ENCODE measurements at regions not wholly inside any gene's neighbourhood (a gene's known extent, or its start where the extent isn't known, plus 50 kb on each side); places are given as distances from the start of the nearest gene placed in this dataset.

DNA sequence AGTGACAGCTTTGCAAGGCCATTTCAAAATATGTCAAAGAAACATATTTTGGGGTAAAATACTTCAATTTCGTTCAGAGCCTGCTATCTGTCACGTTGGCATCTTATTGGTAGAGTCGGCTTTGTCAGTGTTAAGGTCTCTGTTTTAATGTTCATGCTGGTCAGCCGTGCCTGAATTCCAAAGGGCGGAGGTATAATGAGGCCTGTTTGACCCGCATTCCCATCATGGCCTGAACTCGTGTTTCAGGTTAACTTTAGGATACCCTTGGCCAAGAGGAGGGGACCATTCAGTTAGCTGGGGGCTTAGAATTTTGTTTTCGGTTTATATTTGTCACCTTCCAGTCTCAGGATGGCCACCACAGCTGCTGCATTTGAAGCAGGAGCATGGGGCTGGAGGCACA is 236.4 kb downstream of the NFATC2 start:
- TF ChIP-seq, protein P1, sequence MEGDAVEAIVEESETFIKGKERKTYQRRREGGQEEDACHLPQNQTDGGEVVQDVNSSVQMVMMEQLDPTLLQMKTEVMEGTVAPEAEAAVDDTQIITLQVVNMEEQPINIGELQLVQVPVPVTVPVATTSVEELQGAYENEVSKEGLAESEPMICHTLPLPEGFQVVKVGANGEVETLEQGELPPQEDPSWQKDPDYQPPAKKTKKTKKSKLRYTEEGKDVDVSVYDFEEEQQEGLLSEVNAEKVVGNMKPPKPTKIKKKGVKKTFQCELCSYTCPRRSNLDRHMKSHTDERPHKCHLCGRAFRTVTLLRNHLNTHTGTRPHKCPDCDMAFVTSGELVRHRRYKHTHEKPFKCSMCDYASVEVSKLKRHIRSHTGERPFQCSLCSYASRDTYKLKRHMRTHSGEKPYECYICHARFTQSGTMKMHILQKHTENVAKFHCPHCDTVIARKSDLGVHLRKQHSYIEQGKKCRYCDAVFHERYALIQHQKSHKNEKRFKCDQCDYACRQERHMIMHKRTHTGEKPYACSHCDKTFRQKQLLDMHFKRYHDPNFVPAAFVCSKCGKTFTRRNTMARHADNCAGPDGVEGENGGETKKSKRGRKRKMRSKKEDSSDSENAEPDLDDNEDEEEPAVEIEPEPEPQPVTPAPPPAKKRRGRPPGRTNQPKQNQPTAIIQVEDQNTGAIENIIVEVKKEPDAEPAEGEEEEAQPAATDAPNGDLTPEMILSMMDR (optimal IDR thresholded peaks at IDR 0.05 in 1 of 3, IDR thresholded peaks at IDR 0.05 in 1 of 3, conservative IDR thresholded peaks at IDR 0.05 in 1 of 3; ENCODE audit: extremely low read depth in 1 of 3, insufficient read depth in 2 of 3, low read length in 3 of 3) = no peak
- no peak for TF ChIP-seq EZH2 (IDR thresholded peaks at IDR 0.05; ENCODE audit: low read length)
